H1 (cell line): ENCODE measurements at regions not wholly inside any gene's neighbourhood (a gene's known extent, or its start where the extent isn't known, plus 50 kb on each side); places are given as distances from the start of the nearest gene placed in this dataset.

Experiments used
- CTCF ChIA-PET: fragments of 300-600 bp; sonication (Branson Sonifier 250); formaldehyde crosslinking; loops from one replicate; lab custom pipeline; 2021; ENCODE audit not compliant: partially characterized antibody; lab: Charles Lee
- POLR2A ChIA-PET: fragments of 300-600 bp; sonication (Branson Sonifier 250); formaldehyde crosslinking; loops from one replicate; lab custom pipeline; 2021; ENCODE audit warnings: inconsistent platforms; ENCODE audit not compliant: partially characterized antibody; lab: Charles Lee
- DNase-seq, 2 experiments: peaks; one replicate each; pipeline versions ENCODE4 v3.0.0 to v3.0.0-alpha.2; 2010 to 2022; ENCODE audit warnings: low spot score in 2 of 2, low read depth in 1 of 2, mixed read lengths in 1 of 2
- FAIRE-seq: peaks from 2 replicates; lab custom pipeline; 2011; peaks lifted over from hg19 to GRCh38; lab: Jason Lieb, UNC
- H2AFZ ChIP-seq: 2 replicates; pipeline ENCODE4 v1.8.1; 2012; ENCODE audit warnings: low read length, inconsistent platforms
- H2AK5ac ChIP-seq: 2 replicates; pipeline ENCODE4 v1.6.1; 2013; ENCODE audit warnings: low read depth, low read length
- H2BK120ac ChIP-seq: replicated peaks from 2 replicates; pipeline ENCODE3; 2013; ENCODE audit warnings: low read depth, low read length, inconsistent platforms
- H2BK12ac ChIP-seq: 2 replicates; pipeline ENCODE4 v1.6.1; 2013; ENCODE audit warnings: low read depth, low read length
- H2BK15ac ChIP-seq: 2 replicates; pipeline ENCODE4 v1.6.1; 2013; ENCODE audit warnings: low read length
- H2BK20ac ChIP-seq: 2 replicates; pipeline ENCODE4 v1.6.1; 2013; ENCODE audit warnings: low read length
- H2BK5ac ChIP-seq: 2 replicates; pipeline ENCODE4 v1.6.1; 2013; ENCODE audit warnings: low read depth, low read length
- H3K14ac ChIP-seq: 2 replicates; pipeline ENCODE4 v1.6.1; 2013; ENCODE audit warnings: inconsistent platforms; ENCODE audit not compliant: insufficient read length
- H3K18ac ChIP-seq: 2 replicates; pipeline ENCODE4 v1.6.1; 2013; ENCODE audit warnings: low read length; ENCODE audit errors: extremely low read depth
- H3K23ac ChIP-seq: 2 replicates; pipeline ENCODE4 v1.6.1; 2013; ENCODE audit warnings: inconsistent platforms; ENCODE audit not compliant: insufficient read length
- H3K23me2 ChIP-seq: 2 replicates; pipeline ENCODE4 v1.6.1; 2013; ENCODE audit warnings: low read depth, low read length
- H3K27ac ChIP-seq: 2 replicates; pipeline ENCODE4 v1.6.1; 2011; ENCODE audit warnings: low read depth, low read length, inconsistent platforms
- H3K27me3 ChIP-seq, 4 experiments: replicated peaks in 1 of 4; 1 replicate in 1 of 4; 2 replicates in 3 of 4; pipeline versions ENCODE4 v1.6.1 to v1.8.1; 2011 to 2013; ENCODE audit warnings: low read length in 3 of 4, mild to moderate bottlenecking in 3 of 4, inconsistent platforms in 2 of 4, mixed read lengths in 2 of 4, moderate library complexity in 1 of 4; ENCODE audit not compliant: control insufficient read depth in 3 of 4, insufficient read depth in 3 of 4; ENCODE audit errors: extremely low read depth in 1 of 4
- H3K36me3 ChIP-seq, 4 experiments: 2 replicates each; pipeline versions ENCODE4 v1.6.1 to v1.8.1; 2011 to 2013; ENCODE audit warnings: mild to moderate bottlenecking in 4 of 4, low read length in 3 of 4, moderate library complexity in 2 of 4, control low read depth in 1 of 4, inconsistent platforms in 1 of 4; ENCODE audit not compliant: insufficient read depth in 4 of 4, control insufficient read depth in 2 of 4
- H3K4ac ChIP-seq: replicated peaks from 2 replicates; pipeline ENCODE3; 2013; ENCODE audit warnings: low read length, low read depth, mixed read lengths, inconsistent platforms; ENCODE audit not compliant: insufficient read length
- H3K4me1 ChIP-seq, 4 experiments: replicated peaks in 1 of 4; 1 replicate in 1 of 4; 2 replicates in 3 of 4; pipeline versions ENCODE4 v1.6.1 to v1.8.1; 2011 to 2013; ENCODE audit warnings: low read length in 3 of 4, inconsistent platforms in 2 of 4, mixed read lengths in 1 of 4; ENCODE audit not compliant: insufficient read depth in 4 of 4, control insufficient read depth in 3 of 4
- H3K4me2 ChIP-seq, 2 experiments: 2 replicates each; pipeline versions ENCODE4 v1.6.1 to v1.8.1; 2011 to 2013; ENCODE audit warnings: low read depth in 2 of 2, low read length in 2 of 2, control low read depth in 1 of 2, inconsistent platforms in 1 of 2, mild to moderate bottlenecking in 1 of 2; ENCODE audit not compliant: insufficient read depth in 1 of 2
- H3K4me3 ChIP-seq, 4 experiments: fragments of 200-600, 300-600 bp in 1 of 4; sonication (generic), shearing (Covaris generic), sonication (Bioruptor Twin) in 1 of 4; 2 replicates each; pipeline versions ENCODE4 v1.5.1 to v1.8.1; 2011 to 2016; ENCODE audit warnings: low read length in 4 of 4, low read depth in 3 of 4, control low read depth in 2 of 4, inconsistent platforms in 2 of 4, mild to moderate bottlenecking in 2 of 4, mixed read lengths in 1 of 4, moderate library complexity in 1 of 4; ENCODE audit not compliant: insufficient read depth in 2 of 4; ENCODE audit errors: extremely low read depth in 1 of 4
- H3K56ac ChIP-seq: replicated peaks from 2 replicates; pipeline ENCODE3; 2013; ENCODE audit warnings: low read depth, mild to moderate bottlenecking, mixed read lengths, low read length, inconsistent platforms; ENCODE audit not compliant: insufficient read length
- H3K79me1 ChIP-seq: 2 replicates; pipeline ENCODE4 v1.6.1; 2013; ENCODE audit warnings: low read depth, low read length, control low read depth
- H3K79me2 ChIP-seq, 2 experiments: 2 replicates each; pipeline versions ENCODE4 v1.6.1 to v1.8.1; 2012 to 2013; ENCODE audit warnings: low read length in 2 of 2, mild to moderate bottlenecking in 2 of 2, inconsistent platforms in 1 of 2; ENCODE audit not compliant: insufficient read depth in 2 of 2, control insufficient read depth in 1 of 2
- H3K9ac ChIP-seq, 4 experiments: replicated peaks in 1 of 4; 1 replicate in 1 of 4; 2 replicates in 3 of 4; pipeline versions ENCODE4 v1.6.1 to v1.8.1; 2011 to 2013; ENCODE audit warnings: low read depth in 3 of 4, low read length in 3 of 4, control low read depth in 2 of 4, mild to moderate bottlenecking in 2 of 4, moderate library complexity in 2 of 4, inconsistent platforms in 1 of 4; ENCODE audit errors: extremely low read depth in 1 of 4
- H3K9me3 ChIP-seq, 2 experiments: 2 replicates each; pipeline versions ENCODE4 v1.6.1 to v1.8.1; 2012 to 2013; ENCODE audit warnings: mild to moderate bottlenecking in 2 of 2, moderate library complexity in 2 of 2, control low read depth in 1 of 2, inconsistent platforms in 1 of 2, low read depth in 1 of 2, low read length in 1 of 2, mixed read lengths in 1 of 2; ENCODE audit not compliant: insufficient read depth in 2 of 2
- H4K20me1 ChIP-seq, 2 experiments: replicated peaks in 1 of 2; 2 replicates each; pipeline versions ENCODE3 to v1.8.1; 2011 to 2013; ENCODE audit warnings: inconsistent platforms in 2 of 2, low read length in 2 of 2, mild to moderate bottlenecking in 1 of 2; ENCODE audit not compliant: insufficient read depth in 2 of 2, control insufficient read depth in 1 of 2
- H4K5ac ChIP-seq: 2 replicates; pipeline ENCODE4 v1.6.1; 2013; ENCODE audit warnings: low read length, low read depth, mixed read lengths, inconsistent platforms; ENCODE audit not compliant: insufficient read length
- H4K8ac ChIP-seq: 2 replicates; pipeline ENCODE4 v1.8.0; 2013; ENCODE audit warnings: mild to moderate bottlenecking, moderate library complexity, low read length, inconsistent platforms; ENCODE audit not compliant: insufficient read depth; ENCODE audit errors: extremely low read depth
- H4K91ac ChIP-seq: replicated peaks from 2 replicates; pipeline ENCODE3; 2013; ENCODE audit warnings: low read length, mixed read lengths, inconsistent platforms; ENCODE audit not compliant: insufficient read length
- CHD2 ChIP-seq: IDR thresholded peaks from 2 replicates; pipeline ENCODE4 v1.6.1; 2012; ENCODE audit warnings: low read length, improper control_type of control experiment
- RBBP5 ChIP-seq: IDR thresholded peaks from 2 replicates; pipeline ENCODE4 v1.7.1; 2012; ENCODE audit warnings: low read depth, mild to moderate bottlenecking, inconsistent platforms, low read length, moderate library complexity, borderline replicate concordance
- WGBS, 2 experiments: shearing (Covaris generic) in 1 of 2; methylation state at CpG; one replicate each; pipeline versions ENCODE4 v1.1.6 to v1.1.7; 2013 to 2015; ENCODE audit warnings: low lambda C conversion rate in 2 of 2, mixed read lengths in 2 of 2, inconsistent platforms in 1 of 2, low coverage in 1 of 2, missing lambda C conversion rate in 1 of 2; ENCODE audit not compliant: insufficient replicate concordance in 2 of 2, insufficient coverage in 1 of 2, insufficient read length in 1 of 2; ENCODE audit errors: extremely low coverage in 1 of 2, missing lambda C conversion rate in 1 of 2; 5-methylcytosine and 5-hydroxymethylcytosine counted together

GRCh38 chr10:2399482-2399881, 662.2 kb upstream of the ADARB2 start:
- no peak overlapping the region for H3K4ac ChIP-seq
- H3K79me1 ChIP-seq: no peaks in the 10 kb centered on the region
- H3K14ac ChIP-seq: no peak overlapping the region
- H3K4me1 ChIP-seq: no peaks in the 10 kb centered on the region
- CTCF ChIA-PET: interaction anchor here (0.7 to 1.0 kb wide), 3 partner anchors 15 to 35 kb away, joined by 3 read pairs; no protein-coding TSS in a partner anchor
- no peaks in the 10 kb centered on the region for H3K36me3 ChIP-seq
- no peak overlapping the region for H3K56ac ChIP-seq
- no peak overlapping the region for H2BK120ac ChIP-seq
- no peak overlapping the region for H3K4me2 ChIP-seq
- H2BK20ac ChIP-seq: no peak overlapping the region
- no peaks in the 10 kb centered on the region for H4K20me1 ChIP-seq
- WGBS, 2 experiments: 86% methylated on average over 4 of the region's 4 CpGs; no CpG with 5 or more reads in 1 of the 2 experiments
- H4K8ac ChIP-seq: no peak overlapping the region
- no peak overlapping the region for H3K9ac ChIP-seq
- no peak overlapping the region for H3K18ac ChIP-seq
- no peak overlapping the region for H3K4me3 ChIP-seq
- FAIRE-seq (no peak), DNase-seq (no peak)
- no peak overlapping the region for H4K91ac ChIP-seq
- H2BK15ac ChIP-seq: no peak overlapping the region
- H2BK12ac ChIP-seq: no peak overlapping the region
- no peak overlapping the region for H3K23ac ChIP-seq
- no peaks in the 10 kb centered on the region; the same call in 1 of the 2 replicates for H3K23me2 ChIP-seq
- H2BK5ac ChIP-seq: no peak overlapping the region
- H2AFZ ChIP-seq: no peak overlapping the region
- H3K27ac ChIP-seq: no peak overlapping the region
- H3K79me2 ChIP-seq: no peaks in the 10 kb centered on the region
- H3K9me3 ChIP-seq: no peaks in the 10 kb centered on the region
- H2AK5ac ChIP-seq: no peak overlapping the region
- H3K27me3 ChIP-seq: no peaks in the 10 kb centered on the region
- H4K5ac ChIP-seq: no peak overlapping the region
- POLR2A ChIA-PET: no interaction called here
- TF ChIP-seq CHD2 (no peak), RBBP5 (no peak)
